ENCODE measurements at regions not wholly inside any gene's neighbourhood (a gene's known extent, or its start where the extent isn't known, plus 50 kb on each side); places are given as distances from the start of the nearest gene placed in this dataset.

- no peak for DNase-seq
Measured at GRCh38 chr4:107318078-107318477, 282.0 kb upstream of the DKK2 start.

- DNase-seq, result no peak
Measured at GRCh38 chr4:107317611-107318010, 281.5 kb upstream of the DKK2 start.

GRCh38 chr4:107315584-107315983 lies 279.5 kb upstream of the DKK2 start:
- no peak for DNase-seq

- DNase-seq, result no peak
Measured at GRCh38 chr4:107314156-107314555, 278.0 kb upstream of the DKK2 start.

- DNase-seq, result no peak
Measured at GRCh38 chr4:107312366-107312765, 276.3 kb upstream of the DKK2 start.

- DNase-seq, result no peak
Measured at GRCh38 chr4:107304699-107305286, 268.7 kb upstream of the DKK2 start.

GRCh38 chr4:107299646-107300045 lies 263.5 kb upstream of the DKK2 start:
- DNase-seq, result no peak

GRCh38 chr4:107292979-107293378 lies 256.9 kb upstream of the DKK2 start:
- DNase-seq, result no peak

- no peak for DNase-seq
Measured at GRCh38 chr4:107283587-107284559, 247.8 kb upstream of the DKK2 start.

GRCh38 chr4:107279733-107280132 lies 243.6 kb upstream of the DKK2 start:
- DNase-seq, result no peak

- no peak for DNase-seq
Measured at GRCh38 chr4:107278791-107279483, 242.8 kb upstream of the DKK2 start.

- no peak for DNase-seq
Measured at GRCh38 chr4:107276052-107276451, 239.9 kb upstream of the DKK2 start.

GRCh38 chr4:107275225-107275624 lies 239.1 kb upstream of the DKK2 start:
- no peak for DNase-seq

GRCh38 chr4:107270614-107271013 lies 234.5 kb upstream of the DKK2 start:
- DNase-seq, result no peak

- DNase-seq, result no peak
Measured at GRCh38 chr4:107269175-107269574, 233.1 kb upstream of the DKK2 start.

- no peak for DNase-seq
Measured at GRCh38 chr4:107265859-107266258, 229.7 kb upstream of the DKK2 start.

- DNase-seq, result no peak
Measured at GRCh38 chr4:107261241-107261874, 225.2 kb upstream of the DKK2 start.

GRCh38 chr4:107258359-107258758 lies 222.2 kb upstream of the DKK2 start:
- no peak for DNase-seq

GRCh38 chr4:107255596-107255995 lies 219.5 kb upstream of the DKK2 start:
- no peak for DNase-seq

GRCh38 chr4:107255114-107255513 lies 219.0 kb upstream of the DKK2 start:
- DNase-seq, result no peak

GRCh38 chr4:107253579-107254068 lies 217.5 kb upstream of the DKK2 start:
- DNase-seq, result no peak

- DNase-seq, result no peak
Measured at GRCh38 chr4:107253090-107253489, 217.0 kb upstream of the DKK2 start.

All from amygdala (tissue), 56 donors.